Tibial nerve (tissue), 4 donors: ENCODE measurements at regions not wholly inside any gene's neighbourhood (a gene's known extent, or its start where the extent isn't known, plus 50 kb on each side); places are given as distances from the start of the nearest gene placed in this dataset.

ENCODE experiments used
- EP300 ChIP-seq, 2 donors: sonication (generic); formaldehyde crosslinking; IDR thresholded peaks; one replicate each; pipeline ENCODE4 v1.6.1; 2017; ENCODE audit warnings: antibody characterized with exemption in 2 of 2, mild to moderate bottlenecking in 1 of 2
- POLR2A ChIP-seq, 2 donors: fragments of 450-650 bp; IDR thresholded peaks; one replicate each; pipeline ENCODE4 v1.6.1; 2017; ENCODE audit warnings: antibody characterized with exemption in 2 of 2, mild to moderate bottlenecking in 2 of 2, moderate library complexity in 2 of 2
- TF ChIP-seq, protein P1 (sequence below), 5 experiments: fragments of 200-600 bp in 3 of 5; fragments of 450-650 bp in 2 of 5; sonication (generic) in 3 of 5; IDR thresholded peaks; one replicate each; pipeline ENCODE4 v1.5.1; 2016 to 2019; ENCODE audit warnings: antibody characterized with exemption in 5 of 5, mild to moderate bottlenecking in 3 of 5, moderate library complexity in 2 of 5

DNA sequence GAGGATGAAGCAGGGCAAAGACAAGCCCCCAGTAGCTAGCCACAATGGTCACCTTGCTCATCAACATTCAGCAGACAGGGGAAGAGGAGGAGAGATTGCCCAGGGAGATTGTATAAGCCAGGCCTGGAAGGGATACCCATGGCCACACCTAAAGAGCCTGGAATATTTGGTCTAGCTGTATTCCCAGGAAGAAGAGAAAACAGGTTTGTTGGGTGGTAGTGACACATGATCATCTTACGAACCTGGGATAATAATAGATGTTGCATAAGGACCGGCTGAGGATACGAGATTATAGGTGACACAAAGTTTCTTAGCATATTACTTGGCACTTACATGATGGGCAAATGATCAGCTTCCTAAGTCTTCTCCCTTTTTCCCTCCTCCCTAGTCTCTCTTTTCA is 95.9 kb downstream of the HHIPL2 start:
- TF ChIP-seq, protein P1, sequence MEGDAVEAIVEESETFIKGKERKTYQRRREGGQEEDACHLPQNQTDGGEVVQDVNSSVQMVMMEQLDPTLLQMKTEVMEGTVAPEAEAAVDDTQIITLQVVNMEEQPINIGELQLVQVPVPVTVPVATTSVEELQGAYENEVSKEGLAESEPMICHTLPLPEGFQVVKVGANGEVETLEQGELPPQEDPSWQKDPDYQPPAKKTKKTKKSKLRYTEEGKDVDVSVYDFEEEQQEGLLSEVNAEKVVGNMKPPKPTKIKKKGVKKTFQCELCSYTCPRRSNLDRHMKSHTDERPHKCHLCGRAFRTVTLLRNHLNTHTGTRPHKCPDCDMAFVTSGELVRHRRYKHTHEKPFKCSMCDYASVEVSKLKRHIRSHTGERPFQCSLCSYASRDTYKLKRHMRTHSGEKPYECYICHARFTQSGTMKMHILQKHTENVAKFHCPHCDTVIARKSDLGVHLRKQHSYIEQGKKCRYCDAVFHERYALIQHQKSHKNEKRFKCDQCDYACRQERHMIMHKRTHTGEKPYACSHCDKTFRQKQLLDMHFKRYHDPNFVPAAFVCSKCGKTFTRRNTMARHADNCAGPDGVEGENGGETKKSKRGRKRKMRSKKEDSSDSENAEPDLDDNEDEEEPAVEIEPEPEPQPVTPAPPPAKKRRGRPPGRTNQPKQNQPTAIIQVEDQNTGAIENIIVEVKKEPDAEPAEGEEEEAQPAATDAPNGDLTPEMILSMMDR (IDR thresholded peaks at IDR 0.05) = no peak
- no peak for TF ChIP-seq POLR2A (IDR thresholded peaks at IDR 0.05)
- no peak for TF ChIP-seq EP300 (IDR thresholded peaks at IDR 0.05)
